ENCODE measurements at regions not wholly inside any gene's neighbourhood (a gene's known extent, or its start where the extent isn't known, plus 50 kb on each side); places are given as distances from the start of the nearest gene placed in this dataset.

GRCh38 chr5:68476854-68477253, 261.3 kb downstream of the PIK3R1 start:
- no peak for TF ChIP-seq POLR2AphosphoS5 (IDR thresholded peaks at IDR 0.05; ENCODE audit: low read depth, low read length)
- no peak for TF ChIP-seq REST (IDR thresholded peaks at IDR 0.05; ENCODE audit: insufficient read depth in 1 of 2, low read depth in 2 of 2, low read length in 2 of 2)
- TF ChIP-seq SIN3A (IDR thresholded peaks at IDR 0.05; ENCODE audit: borderline replicate concordance, insufficient read depth, low read length): no peak
- TF ChIP-seq FOXP2 (optimal IDR thresholded peaks at IDR 0.05; ENCODE audit: borderline replicate concordance, extremely low read depth, extremely low read length, insufficient read depth): no peak
- TF ChIP-seq TAF1 (IDR thresholded peaks at IDR 0.05; ENCODE audit: borderline replicate concordance, insufficient read depth, low read length): no peak

GRCh38 chr5:68478301-68479095, 262.9 kb downstream of the PIK3R1 start:
- TF ChIP-seq REST (IDR thresholded peaks at IDR 0.05; ENCODE audit: insufficient read depth in 1 of 2, low read depth in 2 of 2, low read length in 2 of 2) (no peak), TAF1 (IDR thresholded peaks at IDR 0.05; ENCODE audit: borderline replicate concordance, insufficient read depth, low read length) (no peak), POLR2AphosphoS5 (IDR thresholded peaks at IDR 0.05; ENCODE audit: low read depth, low read length) (no peak), SIN3A (IDR thresholded peaks at IDR 0.05; ENCODE audit: borderline replicate concordance, insufficient read depth, low read length) (no peak), FOXP2 (optimal IDR thresholded peaks at IDR 0.05; ENCODE audit: borderline replicate concordance, extremely low read depth, extremely low read length, insufficient read depth) (no peak)

- no peak for TF ChIP-seq FOXP2 (optimal IDR thresholded peaks at IDR 0.05; ENCODE audit: borderline replicate concordance, extremely low read depth, extremely low read length, insufficient read depth)
- no peak for TF ChIP-seq REST (IDR thresholded peaks at IDR 0.05; ENCODE audit: insufficient read depth in 1 of 2, low read depth in 2 of 2, low read length in 2 of 2)
- TF ChIP-seq SIN3A (IDR thresholded peaks at IDR 0.05; ENCODE audit: borderline replicate concordance, insufficient read depth, low read length): no peak
- TF ChIP-seq TAF1 (IDR thresholded peaks at IDR 0.05; ENCODE audit: borderline replicate concordance, insufficient read depth, low read length): no peak
- no peak for TF ChIP-seq POLR2AphosphoS5 (IDR thresholded peaks at IDR 0.05; ENCODE audit: low read depth, low read length)
Observed at GRCh38 chr5:68479524-68479923, 264.0 kb downstream of the PIK3R1 start.

- TF ChIP-seq TAF1 (IDR thresholded peaks at IDR 0.05; ENCODE audit: borderline replicate concordance, insufficient read depth, low read length) (no peak), POLR2AphosphoS5 (IDR thresholded peaks at IDR 0.05; ENCODE audit: low read depth, low read length) (no peak), REST (IDR thresholded peaks at IDR 0.05; ENCODE audit: insufficient read depth in 1 of 2, low read depth in 2 of 2, low read length in 2 of 2) (no peak), SIN3A (IDR thresholded peaks at IDR 0.05; ENCODE audit: borderline replicate concordance, insufficient read depth, low read length) (no peak), FOXP2 (optimal IDR thresholded peaks at IDR 0.05; ENCODE audit: borderline replicate concordance, extremely low read depth, extremely low read length, insufficient read depth) (no peak)
Observed at GRCh38 chr5:68480335-68480940, 264.9 kb downstream of the PIK3R1 start.

Measured in PFSK-1 (cell line).